ENCODE measurements at regions not wholly inside any gene's neighbourhood (a gene's known extent, or its start where the extent isn't known, plus 50 kb on each side); places are given as distances from the start of the nearest gene placed in this dataset.

- Mint-ChIP-seq H3K4me1 (ENCODE audit: low read depth) (no peaks in the 10 kb centered on the region), H3K27ac (no peak overlapping the region), H3K36me3 (ENCODE audit: low read depth) (no peaks in the 10 kb centered on the region), H3K27me3 (ENCODE audit: insufficient read depth) (no peaks in the 10 kb centered on the region), H3K9me3 (peaks cover 44% of the 10 kb centered on the region), H3K4me3 (no peak overlapping the region)
- no peak for TF ChIP-seq CTCF (IDR thresholded peaks at IDR 0.05)
- no peak for DNase-seq
Observed at GRCh38 chr4:18398661-18399060, 377.1 kb upstream of the LCORL start.

- Mint-ChIP-seq H3K9me3 (peaks cover 51% of the 10 kb centered on the region), H3K27ac (no peak overlapping the region), H3K4me1 (ENCODE audit: low read depth) (no peaks in the 10 kb centered on the region), H3K36me3 (ENCODE audit: low read depth) (no peaks in the 10 kb centered on the region), H3K4me3 (no peak overlapping the region), H3K27me3 (ENCODE audit: insufficient read depth) (no peaks in the 10 kb centered on the region)
- TF ChIP-seq CTCF (IDR thresholded peaks at IDR 0.05), result no peak
- no peak for DNase-seq
Observed at GRCh38 chr4:18397681-18398390, 376.3 kb upstream of the LCORL start.

GRCh38 chr4:18394656-18395055, 373.1 kb upstream of the LCORL start:
- DNase-seq, result no peak
- H3K4me3 Mint-ChIP-seq, result no peak overlapping the region
- H3K4me1 Mint-ChIP-seq (ENCODE audit: low read depth), result no peaks in the 10 kb centered on the region
- H3K36me3 Mint-ChIP-seq (ENCODE audit: low read depth), result no peaks in the 10 kb centered on the region
- peaks cover 54% of the 10 kb centered on the region for H3K9me3 Mint-ChIP-seq
- H3K27ac Mint-ChIP-seq, result no peak overlapping the region
- H3K27me3 Mint-ChIP-seq (ENCODE audit: insufficient read depth), result no peaks in the 10 kb centered on the region
- no peak for TF ChIP-seq CTCF (IDR thresholded peaks at IDR 0.05)

GRCh38 chr4:18391354-18391728, 369.8 kb upstream of the LCORL start:
- H3K9me3 Mint-ChIP-seq, result peaks cover 55% of the 10 kb centered on the region
- H3K27me3 Mint-ChIP-seq (ENCODE audit: insufficient read depth), result no peaks in the 10 kb centered on the region
- no peaks in the 10 kb centered on the region for H3K4me1 Mint-ChIP-seq (ENCODE audit: low read depth)
- H3K36me3 Mint-ChIP-seq (ENCODE audit: low read depth), result no peaks in the 10 kb centered on the region
- no peak for DNase-seq
- H3K27ac Mint-ChIP-seq, result no peak overlapping the region
- TF ChIP-seq CTCF (IDR thresholded peaks at IDR 0.05), result no peak
- H3K4me3 Mint-ChIP-seq, result no peak overlapping the region

GRCh38 chr4:18390655-18391353, 369.2 kb upstream of the LCORL start:
- TF ChIP-seq CTCF (IDR thresholded peaks at IDR 0.05), result no peak
- Mint-ChIP-seq H3K27me3 (ENCODE audit: insufficient read depth) (peaks cover 1% of the 10 kb centered on the region; the same call in 1 of the 2 replicates), H3K4me3 (no peak overlapping the region), H3K9me3 (peaks cover 57% of the 10 kb centered on the region), H3K36me3 (ENCODE audit: low read depth) (no peaks in the 10 kb centered on the region), H3K27ac (no peak overlapping the region), H3K4me1 (ENCODE audit: low read depth) (no peaks in the 10 kb centered on the region)
- no peak for DNase-seq
